ENCODE measurements at regions not wholly inside any gene's neighbourhood (a gene's known extent, or its start where the extent isn't known, plus 50 kb on each side); places are given as distances from the start of the nearest gene placed in this dataset.

GRCh38 chr17:77515227-77515626 is 374.5 kb downstream of the SEC14L1 start:
- TF ChIP-seq ZBTB7A (IDR thresholded peaks at IDR 0.05; ENCODE audit: low read depth) (no peak), CREB1 (IDR thresholded peaks at IDR 0.05; ENCODE audit: low read depth) (no peak), EGR1 (IDR thresholded peaks at IDR 0.05) (no peak), NFIC (IDR thresholded peaks at IDR 0.05) (no peak)
- TF ChIP-seq, protein P1, sequence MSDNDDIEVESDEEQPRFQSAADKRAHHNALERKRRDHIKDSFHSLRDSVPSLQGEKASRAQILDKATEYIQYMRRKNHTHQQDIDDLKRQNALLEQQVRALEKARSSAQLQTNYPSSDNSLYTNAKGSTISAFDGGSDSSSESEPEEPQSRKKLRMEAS (IDR thresholded peaks at IDR 0.05), result no peak

DNA sequence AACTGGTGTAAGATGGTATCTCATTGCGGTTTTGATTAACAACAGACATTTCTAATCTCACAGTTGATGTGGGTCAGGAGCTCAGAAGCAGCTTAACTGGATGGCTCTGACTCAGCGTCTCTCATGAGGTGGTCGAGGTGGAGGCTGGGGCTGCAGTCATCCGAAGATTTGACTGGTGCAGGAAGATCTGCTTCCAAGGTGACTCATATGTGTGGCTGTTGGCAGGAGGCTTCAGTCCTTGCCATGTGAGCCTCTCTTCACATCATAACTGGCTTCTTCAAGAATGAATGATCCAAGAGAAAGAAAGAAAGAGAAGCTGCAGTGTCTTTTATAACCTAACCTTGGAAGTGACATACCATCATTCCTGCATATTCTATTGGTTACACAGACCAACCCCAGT is 376.1 kb downstream of the SEC14L1 start:
- TF ChIP-seq NFIC (IDR thresholded peaks at IDR 0.05), result no peak

DNA sequence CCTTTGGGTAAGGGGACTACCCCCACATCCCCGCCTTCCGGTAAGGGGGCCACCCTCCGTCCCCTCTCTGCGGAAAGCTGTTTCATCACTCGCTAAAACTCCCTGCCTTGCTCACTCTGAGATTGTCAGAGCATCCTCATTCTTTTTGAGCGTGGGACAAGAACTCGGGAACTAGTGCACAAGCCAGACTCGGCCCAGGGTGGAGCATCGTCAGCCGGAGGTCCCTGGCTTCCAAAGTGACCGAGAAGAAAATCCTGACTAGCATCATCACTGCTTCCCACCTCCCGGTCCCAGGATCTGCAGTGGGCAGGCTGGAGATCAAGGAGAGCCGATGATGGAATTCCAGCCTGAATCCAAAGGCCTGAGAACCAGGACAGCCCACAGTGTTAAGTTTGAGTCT is 380.3 kb downstream of the SEC14L1 start:
- TF ChIP-seq ZBTB7A (IDR thresholded peaks at IDR 0.05; ENCODE audit: low read depth) (no peak), REST (IDR thresholded peaks at IDR 0.05; ENCODE audit: low read depth) (no peak), TAF1 (IDR thresholded peaks at IDR 0.05; ENCODE audit: low read depth) (no peak), YY1 (IDR thresholded peaks at IDR 0.05; ENCODE audit: low read depth) (no peak), RAD21 (IDR thresholded peaks at IDR 0.05; ENCODE audit: low read depth) (no peak), TCF12 (IDR thresholded peaks at IDR 0.05; ENCODE audit: low read depth) (no peak), FOXM1 (IDR thresholded peaks at IDR 0.05; ENCODE audit: borderline replicate concordance, low read depth) (no peak), EGR1 (IDR thresholded peaks at IDR 0.05) (no peak), EP300 (IDR thresholded peaks at IDR 0.05; ENCODE audit: borderline replicate concordance) (no peak), NFIC (IDR thresholded peaks at IDR 0.05) (no peak), CREB1 (IDR thresholded peaks at IDR 0.05; ENCODE audit: low read depth) (no peak), TEAD4 (IDR thresholded peaks at IDR 0.05) (no peak), CEBPB (IDR thresholded peaks at IDR 0.05) (no peak)
- TF ChIP-seq, protein P1 (IDR thresholded peaks at IDR 0.05), result no peak
- TF ChIP-seq, protein P2, sequence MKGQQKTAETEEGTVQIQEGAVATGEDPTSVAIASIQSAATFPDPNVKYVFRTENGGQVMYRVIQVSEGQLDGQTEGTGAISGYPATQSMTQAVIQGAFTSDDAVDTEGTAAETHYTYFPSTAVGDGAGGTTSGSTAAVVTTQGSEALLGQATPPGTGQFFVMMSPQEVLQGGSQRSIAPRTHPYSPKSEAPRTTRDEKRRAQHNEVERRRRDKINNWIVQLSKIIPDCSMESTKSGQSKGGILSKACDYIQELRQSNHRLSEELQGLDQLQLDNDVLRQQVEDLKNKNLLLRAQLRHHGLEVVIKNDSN (IDR thresholded peaks at IDR 0.05), result no peak

DNA sequence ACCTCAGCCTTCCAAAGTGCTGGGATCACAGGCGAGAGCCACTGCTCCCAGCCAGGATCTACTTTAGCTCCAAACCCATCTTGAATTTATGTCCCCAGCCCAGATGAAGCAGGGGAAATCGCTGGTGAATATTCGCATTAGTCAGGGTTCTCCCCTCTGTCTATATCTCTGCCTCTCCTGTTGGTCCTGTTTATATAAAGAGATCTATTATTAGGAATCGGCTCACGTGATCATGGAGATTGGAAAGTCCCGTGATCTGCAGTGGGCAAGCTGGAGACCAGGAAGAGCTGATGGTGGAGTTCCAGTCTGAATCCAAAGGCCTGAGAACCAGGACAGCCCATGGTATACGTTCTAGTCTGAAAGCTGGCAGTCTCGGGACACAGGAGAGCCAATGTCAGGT is 382.8 kb downstream of the SEC14L1 start:
- TF ChIP-seq TCF12 (IDR thresholded peaks at IDR 0.05; ENCODE audit: low read depth) (no peak), FOXM1 (IDR thresholded peaks at IDR 0.05; ENCODE audit: borderline replicate concordance, low read depth) (no peak), EGR1 (IDR thresholded peaks at IDR 0.05) (no peak), EP300 (IDR thresholded peaks at IDR 0.05; ENCODE audit: borderline replicate concordance) (no peak), ZBTB7A (IDR thresholded peaks at IDR 0.05; ENCODE audit: low read depth) (no peak), TAF1 (IDR thresholded peaks at IDR 0.05; ENCODE audit: low read depth) (no peak), YY1 (IDR thresholded peaks at IDR 0.05; ENCODE audit: low read depth) (no peak), REST (IDR thresholded peaks at IDR 0.05; ENCODE audit: low read depth) (no peak), RAD21 (IDR thresholded peaks at IDR 0.05; ENCODE audit: low read depth) (no peak), NFIC (IDR thresholded peaks at IDR 0.05) (no peak), TEAD4 (IDR thresholded peaks at IDR 0.05) (no peak), CREB1 (IDR thresholded peaks at IDR 0.05; ENCODE audit: low read depth) (no peak), CEBPB (IDR thresholded peaks at IDR 0.05) (no peak)
- TF ChIP-seq, protein P1 (IDR thresholded peaks at IDR 0.05), result no peak
- TF ChIP-seq, protein P2 (IDR thresholded peaks at IDR 0.05), result no peak

DNA sequence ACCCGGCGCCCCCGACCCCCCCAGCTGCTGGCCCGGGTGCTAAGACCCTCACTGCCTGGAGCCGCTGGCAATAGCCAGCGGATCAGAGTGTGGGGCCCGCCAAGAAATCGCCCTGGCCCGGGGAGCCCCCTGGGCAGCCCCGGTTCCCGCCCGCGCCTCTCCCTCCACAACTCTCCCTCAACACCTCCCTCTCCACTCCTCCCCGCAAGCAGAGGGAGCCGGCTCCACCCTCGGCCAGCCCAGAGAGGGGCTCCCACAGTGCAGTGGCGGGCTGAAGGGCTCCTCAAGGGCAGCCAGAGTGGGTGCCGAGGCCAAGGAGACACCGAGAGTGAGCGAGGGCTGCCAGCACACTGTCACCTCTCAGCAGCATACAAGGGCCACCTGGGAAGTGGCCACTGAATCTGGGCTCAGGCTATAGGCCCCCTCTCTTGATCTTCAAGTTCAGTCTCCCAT is 385.5 kb downstream of the SEC14L1 start:
- TF ChIP-seq EGR1 (IDR thresholded peaks at IDR 0.05) (no peak), TEAD4 (IDR thresholded peaks at IDR 0.05) (no peak), TCF12 (IDR thresholded peaks at IDR 0.05; ENCODE audit: low read depth) (no peak), FOXM1 (IDR thresholded peaks at IDR 0.05; ENCODE audit: borderline replicate concordance, low read depth) (no peak), RAD21 (IDR thresholded peaks at IDR 0.05; ENCODE audit: low read depth) (no peak), ZBTB7A (IDR thresholded peaks at IDR 0.05; ENCODE audit: low read depth) (no peak), CREB1 (IDR thresholded peaks at IDR 0.05; ENCODE audit: low read depth) (no peak), NFIC (IDR thresholded peaks at IDR 0.05) (no peak), EP300 (IDR thresholded peaks at IDR 0.05; ENCODE audit: borderline replicate concordance) (no peak), YY1 (IDR thresholded peaks at IDR 0.05; ENCODE audit: low read depth) (no peak), CEBPB (IDR thresholded peaks at IDR 0.05) (no peak), TAF1 (IDR thresholded peaks at IDR 0.05; ENCODE audit: low read depth) (no peak), REST (IDR thresholded peaks at IDR 0.05; ENCODE audit: low read depth) (no peak)
- TF ChIP-seq, protein P1 (IDR thresholded peaks at IDR 0.05), result no peak
- TF ChIP-seq, protein P2 (IDR thresholded peaks at IDR 0.05), result no peak

Measured in Ishikawa (cell line).